Glutamatergic neuron (in vitro differentiated cells): ENCODE measurements at regions not wholly inside any gene's neighbourhood (a gene's known extent, or its start where the extent isn't known, plus 50 kb on each side); places are given as distances from the start of the nearest gene placed in this dataset.

ENCODE experiments used
- DNase-seq: peaks from one replicate; pipeline ENCODE4 v3.0.0; 2022
- H3K27ac Mint-ChIP-seq: one replicate; pipeline ENCODE4 v1.8.0; 2020; ENCODE audit warnings: mild to moderate bottlenecking, mixed read lengths, inconsistent platforms; ENCODE audit not compliant: unreplicated experiment
- H3K27me3 Mint-ChIP-seq: one replicate; pipeline ENCODE4 v1.8.0; 2020; ENCODE audit warnings: mild to moderate bottlenecking, moderate library complexity, mixed read lengths, inconsistent platforms; ENCODE audit not compliant: unreplicated experiment
- H3K36me3 Mint-ChIP-seq: one replicate; pipeline ENCODE4 v1.8.0; 2020; ENCODE audit warnings: mild to moderate bottlenecking, mixed read lengths, inconsistent platforms; ENCODE audit not compliant: unreplicated experiment
- H3K4me1 Mint-ChIP-seq: one replicate; pipeline ENCODE4 v1.8.0; 2020; ENCODE audit warnings: mild to moderate bottlenecking, low read depth, mixed read lengths, inconsistent platforms; ENCODE audit not compliant: unreplicated experiment
- H3K4me3 Mint-ChIP-seq: one replicate; pipeline ENCODE4 v1.8.0; 2020; ENCODE audit warnings: mild to moderate bottlenecking, mixed read lengths, inconsistent platforms; ENCODE audit not compliant: unreplicated experiment
- H3K9me3 Mint-ChIP-seq: one replicate; pipeline ENCODE4 v1.8.0; 2020; ENCODE audit warnings: mild to moderate bottlenecking, moderate library complexity, mixed read lengths, inconsistent platforms; ENCODE audit not compliant: unreplicated experiment
- CTCF ChIP-seq: fragments of 200-600 bp; sonication (generic); IDR thresholded peaks from one replicate; pipeline ENCODE4 v1.5.0; 2021; ENCODE audit not compliant: partially characterized antibody, unreplicated experiment

DNA sequence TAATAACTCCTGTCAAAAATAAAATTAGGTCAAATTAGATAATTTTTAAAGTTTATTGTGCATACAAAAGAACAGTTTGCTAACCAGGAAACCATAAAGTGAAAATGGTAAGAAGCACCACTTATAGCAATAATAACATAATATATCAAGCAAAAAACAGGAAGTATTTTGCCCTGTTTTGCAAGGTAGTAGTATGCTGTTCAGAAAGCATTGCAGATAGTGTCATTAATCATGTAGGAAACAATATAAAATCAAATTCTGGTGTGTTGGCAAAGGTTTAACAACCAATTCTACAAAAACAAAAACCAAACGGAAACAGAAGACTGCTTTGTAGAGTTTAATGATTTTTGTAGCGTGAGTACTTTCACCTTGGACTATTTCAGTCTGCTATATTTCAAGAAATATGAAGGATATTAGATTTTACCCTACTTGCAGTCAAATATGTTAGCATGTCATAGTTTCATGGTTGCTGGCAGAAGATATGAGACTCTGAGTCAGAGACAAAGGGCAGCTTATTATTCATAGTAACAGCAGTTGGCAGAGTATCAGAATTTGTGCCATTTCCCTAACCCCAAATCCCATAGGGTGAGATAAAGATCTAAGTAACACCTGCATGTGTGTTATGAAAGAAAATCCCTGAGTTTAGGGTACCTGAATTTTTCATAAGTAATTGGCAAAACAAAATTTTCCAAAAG lies 729.0 kb upstream of the BRINP3 start:
- H3K36me3 Mint-ChIP-seq: no peaks in the 10 kb centered on the region
- H3K4me1 Mint-ChIP-seq: peaks cover 2% of the 10 kb centered on the region
- H3K4me3 Mint-ChIP-seq: no peak overlapping the region
- no peak for TF ChIP-seq CTCF
- no peak overlapping the region for H3K27ac Mint-ChIP-seq
- H3K9me3 Mint-ChIP-seq: no peaks in the 10 kb centered on the region
- no peak for DNase-seq
- H3K27me3 Mint-ChIP-seq: no peaks in the 10 kb centered on the region

GRCh38 chr1:191222206-191222605 lies 744.5 kb upstream of the BRINP3 start:
- no peak overlapping the region for H3K4me3 Mint-ChIP-seq
- no peaks in the 10 kb centered on the region for H3K27me3 Mint-ChIP-seq
- peaks cover 4% of the 10 kb centered on the region for H3K9me3 Mint-ChIP-seq
- H3K4me1 Mint-ChIP-seq: no peaks in the 10 kb centered on the region
- DNase-seq: no peak
- no peak overlapping the region for H3K27ac Mint-ChIP-seq
- peaks cover 7% of the 10 kb centered on the region for H3K36me3 Mint-ChIP-seq
- TF ChIP-seq CTCF: no peak

- TF ChIP-seq CTCF: no peak
- Mint-ChIP-seq H3K9me3 (peaks cover 3% of the 10 kb centered on the region), H3K4me1 (no peaks in the 10 kb centered on the region), H3K36me3 (no peaks in the 10 kb centered on the region), H3K27me3 (no peaks in the 10 kb centered on the region), H3K27ac (no peak overlapping the region), H3K4me3 (no peak overlapping the region)
- no peak for DNase-seq
Observed at GRCh38 chr1:191240925-191241324, 763.3 kb upstream of the BRINP3 start.

- Mint-ChIP-seq H3K4me3 (no peak overlapping the region), H3K27ac (no peak overlapping the region), H3K9me3 (no peaks in the 10 kb centered on the region), H3K4me1 (no peaks in the 10 kb centered on the region), H3K27me3 (no peaks in the 10 kb centered on the region), H3K36me3 (no peaks in the 10 kb centered on the region)
- no peak for DNase-seq
- TF ChIP-seq CTCF: no peak
Observed at GRCh38 chr1:191255354-191256054, 777.8 kb upstream of the BRINP3 start.

DNA sequence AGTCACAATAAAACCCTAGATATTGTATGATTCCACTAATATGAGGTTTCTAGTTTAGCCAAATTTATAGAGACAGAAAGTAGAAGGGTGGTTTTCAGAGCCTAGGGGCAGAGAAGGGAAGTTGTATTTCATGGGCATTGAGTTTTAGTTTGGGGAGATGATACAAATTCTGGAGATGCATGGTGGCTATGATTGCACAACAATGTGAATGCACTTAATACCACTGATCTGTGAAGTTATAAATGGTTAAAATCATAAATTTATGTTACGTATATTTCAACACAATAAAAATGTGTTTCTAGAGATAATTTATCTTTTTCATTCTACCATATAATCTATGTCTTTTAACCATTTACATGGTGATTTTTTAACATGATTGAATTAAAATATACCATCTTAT lies 779.3 kb upstream of the BRINP3 start:
- no peaks in the 10 kb centered on the region for H3K4me1 Mint-ChIP-seq
- H3K9me3 Mint-ChIP-seq: no peaks in the 10 kb centered on the region
- no peak overlapping the region for H3K27ac Mint-ChIP-seq
- H3K4me3 Mint-ChIP-seq: no peak overlapping the region
- no peaks in the 10 kb centered on the region for H3K27me3 Mint-ChIP-seq
- no peak for TF ChIP-seq CTCF
- DNase-seq: no peak
- no peaks in the 10 kb centered on the region for H3K36me3 Mint-ChIP-seq
